ENCODE measurements at regions not wholly inside any gene's neighbourhood (a gene's known extent, or its start where the extent isn't known, plus 50 kb on each side); places are given as distances from the start of the nearest gene placed in this dataset.

GRCh38 chr6:168165373-168165772, 86.4 kb upstream of the FRMD1 start:
- ChIA-PET CTCF (ENCODE audit: unreplicated experiment) (no interaction called here), POLR2A (no interaction called here)
- Histone ChIP-seq H3K9me2 (ENCODE audit: insufficient read depth, low read length) (no peaks in the 10 kb centered on the region), H4K20me1 (ENCODE audit: insufficient read depth, low read length) (no peaks in the 10 kb centered on the region), H3K27ac (ENCODE audit: low read depth, low read length, poor library complexity, severe bottlenecking) (no peak overlapping the region), H3K4me2 (ENCODE audit: low read length) (no peak overlapping the region), H3K9me3 (ENCODE audit: low read length) (no peaks in the 10 kb centered on the region), H2AFZ (ENCODE audit: low read length) (no peak overlapping the region), H3K4me1 (ENCODE audit: insufficient read depth, low read length, poor library complexity, severe bottlenecking) (no peaks in the 10 kb centered on the region), H3K79me2 (ENCODE audit: insufficient read depth, low read depth, low read length) (no peaks in the 10 kb centered on the region), H3K36me3 (ENCODE audit: insufficient read depth, low read length) (no peaks in the 10 kb centered on the region), H3K4me3 (ENCODE audit: low read depth, low read length, poor library complexity, severe bottlenecking) (no peak overlapping the region)
- no TSS peak for BruUV-seq (replicated peaks)
- intact Hi-C loops (cut with micrococcal nuclease; ENCODE audit: unreplicated experiment), result no loop called here
- DNase-seq (ENCODE audit: low spot score), result no peak
- TF ChIP-seq EZH2phosphoT487 (IDR thresholded peaks at IDR 0.05; ENCODE audit: borderline replicate concordance, low read depth, low read length) (no peak), CTCF (conservative IDR thresholded peaks at IDR 0.05; ENCODE audit: low read length) (no peak)

- no peak overlapping the region for H3K4me2 ChIP-seq (ENCODE audit: low read length)
- intact Hi-C loops (cut with micrococcal nuclease; ENCODE audit: unreplicated experiment), result no loop called here
- CTCF ChIA-PET (ENCODE audit: unreplicated experiment), result no interaction called here
Measured at GRCh38 chr6:168164462-168165061, 85.5 kb upstream of the FRMD1 start.

More at GRCh38 chr6:168164462-168165061, 85.5 kb upstream of the FRMD1 start:
- H3K9me3 ChIP-seq (ENCODE audit: low read length), result no peaks in the 10 kb centered on the region
- no peaks in the 10 kb centered on the region for H3K36me3 ChIP-seq (ENCODE audit: insufficient read depth, low read length)
- no peak overlapping the region for H3K27ac ChIP-seq (ENCODE audit: low read depth, low read length, poor library complexity, severe bottlenecking)
- H4K20me1 ChIP-seq (ENCODE audit: insufficient read depth, low read length), result no peaks in the 10 kb centered on the region
- DNase-seq (ENCODE audit: low spot score), result no peak
- no peak overlapping the region for H3K4me3 ChIP-seq (ENCODE audit: low read depth, low read length, poor library complexity, severe bottlenecking)
- no peaks in the 10 kb centered on the region for H3K4me1 ChIP-seq (ENCODE audit: insufficient read depth, low read length, poor library complexity, severe bottlenecking)
- H3K9me2 ChIP-seq (ENCODE audit: insufficient read depth, low read length), result no peaks in the 10 kb centered on the region
- POLR2A ChIA-PET, result no interaction called here
- no peak overlapping the region for H2AFZ ChIP-seq (ENCODE audit: low read length)
- no peak for TF ChIP-seq EZH2phosphoT487 (IDR thresholded peaks at IDR 0.05; ENCODE audit: borderline replicate concordance, low read depth, low read length)
- no peak for TF ChIP-seq CTCF (conservative IDR thresholded peaks at IDR 0.05; ENCODE audit: low read length)
- no peaks in the 10 kb centered on the region for H3K79me2 ChIP-seq (ENCODE audit: insufficient read depth, low read depth, low read length)
- no TSS peak for BruUV-seq (replicated peaks)
